OCI-LY3 (cell line): ENCODE measurements at regions not wholly inside any gene's neighbourhood (a gene's known extent, or its start where the extent isn't known, plus 50 kb on each side); places are given as distances from the start of the nearest gene placed in this dataset.

Experiments used
- CTCF ChIP-seq: fragments of 200-600, 300-600 bp; sonication (generic); IDR thresholded peaks from 2 replicates; pipeline ENCODE4 v1.5.1; 2014; ENCODE audit warnings: antibody characterized with exemption, low read length, low read depth
- EZH2phosphoT487 ChIP-seq: fragments of 200-600 bp; shearing (Covaris generic); IDR thresholded peaks from 2 replicates; pipeline ENCODE4 v1.6.1; 2018; ENCODE audit warnings: antibody characterized with exemption, mixed run types, low read depth

DNA sequence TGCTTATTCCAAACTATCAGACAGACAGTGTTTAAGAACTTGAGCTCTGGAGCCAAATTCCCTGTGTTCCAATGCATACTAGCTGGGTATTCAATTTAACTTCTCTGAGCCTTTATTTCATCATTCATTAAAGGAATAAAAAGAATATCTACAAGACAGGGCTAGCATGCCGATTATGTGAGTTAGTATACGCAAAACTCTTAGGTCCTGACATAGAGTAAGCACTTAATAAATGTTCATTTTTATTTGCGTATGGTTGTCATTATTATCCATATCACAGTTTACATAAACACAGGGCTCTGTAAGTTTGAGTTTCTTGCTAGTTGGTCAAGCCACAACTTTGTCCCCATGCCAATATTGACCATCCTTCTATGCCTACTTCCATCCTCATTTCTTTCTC, 161.5 kb downstream of the NUAK1 start:
- TF ChIP-seq CTCF (no peak), EZH2phosphoT487 (no peak)
